HepG2 (cell line): ENCODE measurements at regions not wholly inside any gene's neighbourhood (a gene's known extent, or its start where the extent isn't known, plus 50 kb on each side); places are given as distances from the start of the nearest gene placed in this dataset.

Source experiments
- ATAC-seq: fragments of 200-7000 bp; cut with Tn5 transposase; 3 replicates; pipeline ENCODE4 v1.9.1; 2020; ENCODE audit warnings: mild to moderate bottlenecking, moderate library complexity
- BruUV-seq: library from RNA; stranded (reverse); fragments of 400-500 nt; replicated peaks from 2 replicates; lab custom pipeline; 2021; lab: Mats Ljungman, UMichigan
- CTCF ChIA-PET: fragments of 300-600 bp; formaldehyde crosslinking; extraction: SDS; loops from one replicate; lab custom pipeline; 2021; ENCODE audit warnings: low total read pairs, inconsistent platforms, low intra/inter-chr PET ratio; lab: Yijun Ruan, JAX
- POLR2A ChIA-PET: fragments of 350-600 bp; sonication (Branson Sonifier 250); formaldehyde crosslinking; loops from one replicate; lab custom pipeline; 2020; ENCODE audit warnings: antibody characterized with exemption, inconsistent platforms; lab: Yijun Ruan, JAX
- DNase-seq: peaks from one replicate; pipeline ENCODE4 v3.0.0-alpha.2; 2015; ENCODE audit warnings: low spot score
- FAIRE-seq: peaks from 3 replicates; lab custom pipeline; 2011; peaks lifted over from hg19 to GRCh38; lab: Jason Lieb, UNC
- H2AFZ ChIP-seq: one replicate; pipeline ENCODE4 v1.6.1; 2011; ENCODE audit warnings: low read length, inconsistent platforms
- H3K27ac ChIP-seq: fragments of 300-600 bp; 3 replicates; pipeline ENCODE4 v1.8.0; 2011; ENCODE audit warnings: mixed run types, mild to moderate bottlenecking, mixed read lengths, low read length, inconsistent platforms; ENCODE audit not compliant: insufficient read depth; ENCODE audit errors: extremely low read length
- H3K27me3 ChIP-seq, 2 experiments: fragments of 200-600 bp in 1 of 2; 2 replicates in 1 of 2; 3 replicates in 1 of 2; pipeline versions ENCODE4 v1.6.0 to v1.8.0; 2011; ENCODE audit warnings: low read length in 2 of 2, mild to moderate bottlenecking in 2 of 2, moderate library complexity in 2 of 2, inconsistent platforms in 1 of 2; ENCODE audit not compliant: insufficient read depth in 2 of 2, control insufficient read depth in 1 of 2
- H3K36me3 ChIP-seq, 2 experiments: fragments of 200-600 bp in 1 of 2; replicated peaks in 1 of 2; 2 replicates in 1 of 2; 3 replicates in 1 of 2; pipeline versions ENCODE4 v1.5.1 to v1.8.0; 2011; ENCODE audit warnings: low read length in 2 of 2, inconsistent platforms in 1 of 2; ENCODE audit not compliant: insufficient read depth in 2 of 2, control insufficient read depth in 1 of 2
- H3K4me1 ChIP-seq: 2 replicates; pipeline ENCODE4 v1.5.1; 2012; ENCODE audit warnings: low read length, inconsistent platforms; ENCODE audit not compliant: insufficient read depth
- H3K4me2 ChIP-seq: 2 replicates; pipeline ENCODE4 v1.6.0; 2011; ENCODE audit warnings: low read depth, low read length, inconsistent platforms
- H3K4me3 ChIP-seq, 3 experiments: fragments of 200-600 bp in 1 of 3; sonication (generic), shearing (Covaris generic) in 1 of 3; replicated peaks in 1 of 3; 2 replicates each; pipeline ENCODE4 v1.5.1; 2011 to 2016; ENCODE audit warnings: low read length in 3 of 3, inconsistent platforms in 2 of 3, low read depth in 2 of 3, mild to moderate bottlenecking in 2 of 3, control low read depth in 1 of 3, mixed read lengths in 1 of 3; ENCODE audit not compliant: insufficient read depth in 1 of 3
- H3K79me2 ChIP-seq: one replicate; pipeline ENCODE4 v1.6.1; 2011; ENCODE audit warnings: low read length, inconsistent platforms; ENCODE audit not compliant: insufficient read depth
- H3K9ac ChIP-seq: 2 replicates; pipeline ENCODE4 v1.6.0; 2011; ENCODE audit warnings: mild to moderate bottlenecking, low read depth, low read length, inconsistent platforms; ENCODE audit not compliant: insufficient read depth
- H3K9me3 ChIP-seq: 2 replicates; pipeline ENCODE4 v1.5.1; 2012; ENCODE audit warnings: mild to moderate bottlenecking, low read length
- H4K20me1 ChIP-seq: 2 replicates; pipeline ENCODE4 v1.6.0; 2011; ENCODE audit warnings: inconsistent platforms, mild to moderate bottlenecking, low read length, moderate library complexity; ENCODE audit not compliant: insufficient read depth
- CHCHD3 ChIP-seq: sonication (generic); formaldehyde crosslinking; IDR thresholded peaks from 2 replicates; pipeline ENCODE4 v1.8.0; 2022; ENCODE audit warnings: mild to moderate bottlenecking, missing genetic modification reagents, moderate library complexity
- KDM1A ChIP-seq: IDR thresholded peaks from 2 replicates; pipeline ENCODE4 v1.6.1; 2016; ENCODE audit warnings: missing compliant biosample characterization
- MAFF ChIP-seq: IDR thresholded peaks from 2 replicates; pipeline ENCODE4 v1.6.1; 2011; ENCODE audit warnings: low read depth, low read length, improper control_type of control experiment
- NFIB ChIP-seq: sonication (generic); formaldehyde crosslinking; IDR thresholded peaks from 2 replicates; pipeline ENCODE4 v1.9.0; 2021; ENCODE audit warnings: missing genetic modification reagents, mild to moderate bottlenecking, borderline replicate concordance
- POLR2AphosphoS2 ChIP-seq: IDR thresholded peaks from 2 replicates; pipeline ENCODE4 v1.6.1; 2011; ENCODE audit warnings: low read depth, low read length, improper control_type of control experiment
- POLR2AphosphoS5 ChIP-seq: IDR thresholded peaks from 2 replicates; pipeline ENCODE4 v1.6.1; 2012; ENCODE audit warnings: low read depth, low read length
- SAP130 ChIP-seq: IDR thresholded peaks from 2 replicates; pipeline ENCODE4 v1.6.1; 2016; ENCODE audit warnings: low read depth
- SIN3B ChIP-seq: fragments of 150-350 bp; IDR thresholded peaks from 2 replicates; pipeline ENCODE4 v1.6.1; 2014; ENCODE audit warnings: low read length
- TCF7 ChIP-seq: sonication (generic); IDR thresholded peaks from 2 replicates; pipeline ENCODE4 v1.6.1; 2016; ENCODE audit warnings: antibody characterized with exemption, low read depth
- TCF7L2 ChIP-seq: IDR thresholded peaks from 2 replicates; pipeline ENCODE4 v1.6.1; 2011; ENCODE audit warnings: mild to moderate bottlenecking, low read depth, low read length, moderate library complexity
- ZNF431 ChIP-seq: sonication (generic); formaldehyde crosslinking; IDR thresholded peaks from 2 replicates; pipeline ENCODE4 v1.9.0; 2022; ENCODE audit warnings: missing genetic modification reagents, low read depth, mild to moderate bottlenecking, borderline replicate concordance
- ZNF879 ChIP-seq: sonication (generic); formaldehyde crosslinking; IDR thresholded peaks from 2 replicates; pipeline ENCODE4 v1.8.1; 2023; ENCODE audit warnings: missing genetic modification reagents
- WGBS: methylation state at CpG from one replicate; pipeline ENCODE4 v1.1.6; 2017; ENCODE audit warnings: low lambda C conversion rate; 5-methylcytosine and 5-hydroxymethylcytosine counted together
- in situ Hi-C: cut with HindIII; loops from 2 replicates; pipeline ENCODE4 v1.10.0; 2017; ENCODE audit warnings: low pct_unique_long_range_greater_than_20kb; ENCODE audit not compliant: extremely low pct_ligation_motif_present
- intact Hi-C: fragments of 100-400 bp; cut with micrococcal nuclease; formaldehyde crosslinking; loops from one replicate; pipeline ENCODE4 v1.10.0; 2022; ENCODE audit not compliant: unreplicated experiment
- TF ChIP-seq, protein P1 (sequence below): sonication (generic); formaldehyde crosslinking; IDR thresholded peaks from 2 replicates; pipeline ENCODE4 v1.8.1; 2022; ENCODE audit warnings: low read depth, mild to moderate bottlenecking, missing genetic modification reagents
- TF ChIP-seq, protein P2 (sequence below): sonication (generic); formaldehyde crosslinking; IDR thresholded peaks from 2 replicates; pipeline ENCODE4 v1.4.0; 2020; ENCODE audit warnings: missing genetic modification reagents
- TF ChIP-seq, protein P3 (sequence below): sonication (generic); formaldehyde crosslinking; IDR thresholded peaks from 2 replicates; pipeline ENCODE4 v1.5.0; 2020; ENCODE audit warnings: missing genetic modification reagents
- TF ChIP-seq, protein P4 (sequence below): sonication (generic); formaldehyde crosslinking; IDR thresholded peaks from 2 replicates; pipeline ENCODE4 v1.9.0; 2021; ENCODE audit warnings: missing genetic modification reagents, borderline replicate concordance

DNA sequence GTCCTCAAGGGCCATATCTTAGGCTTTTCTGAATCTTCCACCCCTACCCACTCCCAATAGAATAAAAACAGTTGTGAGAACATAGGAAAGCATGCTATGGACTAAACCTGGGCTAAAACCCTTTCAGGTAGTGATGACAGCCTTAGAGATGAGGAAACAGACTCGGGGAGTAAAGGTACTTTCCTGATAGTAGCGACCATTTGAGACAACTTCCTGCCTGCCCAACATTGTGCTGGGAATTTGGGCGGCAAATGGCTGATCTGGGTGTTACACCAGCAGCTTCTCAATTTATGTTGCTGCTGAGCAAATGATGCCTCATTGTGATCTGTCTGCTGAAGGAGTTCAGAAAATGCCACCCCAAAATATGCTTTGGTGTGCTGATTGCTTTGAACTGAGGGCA lies 66.6 kb downstream of the TMEM17 start:
- in situ Hi-C loops, result no loop called here
- no peak overlapping the region for H3K27ac ChIP-seq
- ATAC-seq, result no peak
- intact Hi-C loops, result no loop called here
- H3K79me2 ChIP-seq, result no peaks in the 10 kb centered on the region
- WGBS, result 37% methylated on average over 3 of the region's 3 CpGs
- CTCF ChIA-PET, result no interaction called here
- FAIRE-seq, result no peak
- no peak for DNase-seq
- BruUV-seq, result no TSS peak
- no peaks in the 10 kb centered on the region for H4K20me1 ChIP-seq
- POLR2A ChIA-PET, result no interaction called here
- H3K4me3 ChIP-seq, result no peak overlapping the region
- peaks cover 8 to 26% of the 10 kb centered on the region in 2 experiments; a peak in 3 of 5 replicates for H3K27me3 ChIP-seq
- H3K9me3 ChIP-seq, result no peaks in the 10 kb centered on the region
- no peak overlapping the region for H2AFZ ChIP-seq
- H3K4me2 ChIP-seq, result no peak overlapping the region
- H3K9ac ChIP-seq, result no peak overlapping the region
- no peaks in the 10 kb centered on the region for H3K36me3 ChIP-seq
- TF ChIP-seq, protein P1, sequence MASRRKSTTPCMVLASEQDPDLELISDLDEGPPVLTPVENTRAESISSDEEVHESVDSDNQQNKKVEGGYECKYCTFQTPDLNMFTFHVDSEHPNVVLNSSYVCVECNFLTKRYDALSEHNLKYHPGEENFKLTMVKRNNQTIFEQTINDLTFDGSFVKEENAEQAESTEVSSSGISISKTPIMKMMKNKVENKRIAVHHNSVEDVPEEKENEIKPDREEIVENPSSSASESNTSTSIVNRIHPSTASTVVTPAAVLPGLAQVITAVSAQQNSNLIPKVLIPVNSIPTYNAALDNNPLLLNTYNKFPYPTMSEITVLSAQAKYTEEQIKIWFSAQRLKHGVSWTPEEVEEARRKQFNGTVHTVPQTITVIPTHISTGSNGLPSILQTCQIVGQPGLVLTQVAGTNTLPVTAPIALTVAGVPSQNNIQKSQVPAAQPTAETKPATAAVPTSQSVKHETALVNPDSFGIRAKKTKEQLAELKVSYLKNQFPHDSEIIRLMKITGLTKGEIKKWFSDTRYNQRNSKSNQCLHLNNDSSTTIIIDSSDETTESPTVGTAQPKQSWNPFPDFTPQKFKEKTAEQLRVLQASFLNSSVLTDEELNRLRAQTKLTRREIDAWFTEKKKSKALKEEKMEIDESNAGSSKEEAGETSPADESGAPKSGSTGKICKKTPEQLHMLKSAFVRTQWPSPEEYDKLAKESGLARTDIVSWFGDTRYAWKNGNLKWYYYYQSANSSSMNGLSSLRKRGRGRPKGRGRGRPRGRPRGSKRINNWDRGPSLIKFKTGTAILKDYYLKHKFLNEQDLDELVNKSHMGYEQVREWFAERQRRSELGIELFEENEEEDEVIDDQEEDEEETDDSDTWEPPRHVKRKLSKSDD (CRISPR knock-in tag), result no peak
- TF ChIP-seq KDM1A (CRISPR knock-in tag) (no peak), ZNF879 (no peak), NFIB (CRISPR knock-in tag) (no peak), POLR2AphosphoS2 (no peak), SAP130 (CRISPR knock-in tag) (no peak), POLR2AphosphoS5 (no peak), TCF7L2 (no peak), CHCHD3 (CRISPR knock-in tag) (no peak), SIN3B (no peak), TCF7 (no peak), ZNF431 (CRISPR knock-in tag) (no peak), MAFF (no peak)
- TF ChIP-seq, protein P2, sequence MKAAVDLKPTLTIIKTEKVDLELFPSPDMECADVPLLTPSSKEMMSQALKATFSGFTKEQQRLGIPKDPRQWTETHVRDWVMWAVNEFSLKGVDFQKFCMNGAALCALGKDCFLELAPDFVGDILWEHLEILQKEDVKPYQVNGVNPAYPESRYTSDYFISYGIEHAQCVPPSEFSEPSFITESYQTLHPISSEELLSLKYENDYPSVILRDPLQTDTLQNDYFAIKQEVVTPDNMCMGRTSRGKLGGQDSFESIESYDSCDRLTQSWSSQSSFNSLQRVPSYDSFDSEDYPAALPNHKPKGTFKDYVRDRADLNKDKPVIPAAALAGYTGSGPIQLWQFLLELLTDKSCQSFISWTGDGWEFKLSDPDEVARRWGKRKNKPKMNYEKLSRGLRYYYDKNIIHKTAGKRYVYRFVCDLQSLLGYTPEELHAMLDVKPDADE, result no peak
- TF ChIP-seq, protein P3, sequence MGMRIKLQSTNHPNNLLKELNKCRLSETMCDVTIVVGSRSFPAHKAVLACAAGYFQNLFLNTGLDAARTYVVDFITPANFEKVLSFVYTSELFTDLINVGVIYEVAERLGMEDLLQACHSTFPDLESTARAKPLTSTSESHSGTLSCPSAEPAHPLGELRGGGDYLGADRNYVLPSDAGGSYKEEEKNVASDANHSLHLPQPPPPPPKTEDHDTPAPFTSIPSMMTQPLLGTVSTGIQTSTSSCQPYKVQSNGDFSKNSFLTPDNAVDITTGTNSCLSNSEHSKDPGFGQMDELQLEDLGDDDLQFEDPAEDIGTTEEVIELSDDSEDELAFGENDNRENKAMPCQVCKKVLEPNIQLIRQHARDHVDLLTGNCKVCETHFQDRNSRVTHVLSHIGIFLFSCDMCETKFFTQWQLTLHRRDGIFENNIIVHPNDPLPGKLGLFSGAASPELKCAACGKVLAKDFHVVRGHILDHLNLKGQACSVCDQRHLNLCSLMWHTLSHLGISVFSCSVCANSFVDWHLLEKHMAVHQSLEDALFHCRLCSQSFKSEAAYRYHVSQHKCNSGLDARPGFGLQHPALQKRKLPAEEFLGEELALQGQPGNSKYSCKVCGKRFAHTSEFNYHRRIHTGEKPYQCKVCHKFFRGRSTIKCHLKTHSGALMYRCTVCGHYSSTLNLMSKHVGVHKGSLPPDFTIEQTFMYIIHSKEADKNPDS (CRISPR knock-in tag), result no peak
- TF ChIP-seq, protein P4, sequence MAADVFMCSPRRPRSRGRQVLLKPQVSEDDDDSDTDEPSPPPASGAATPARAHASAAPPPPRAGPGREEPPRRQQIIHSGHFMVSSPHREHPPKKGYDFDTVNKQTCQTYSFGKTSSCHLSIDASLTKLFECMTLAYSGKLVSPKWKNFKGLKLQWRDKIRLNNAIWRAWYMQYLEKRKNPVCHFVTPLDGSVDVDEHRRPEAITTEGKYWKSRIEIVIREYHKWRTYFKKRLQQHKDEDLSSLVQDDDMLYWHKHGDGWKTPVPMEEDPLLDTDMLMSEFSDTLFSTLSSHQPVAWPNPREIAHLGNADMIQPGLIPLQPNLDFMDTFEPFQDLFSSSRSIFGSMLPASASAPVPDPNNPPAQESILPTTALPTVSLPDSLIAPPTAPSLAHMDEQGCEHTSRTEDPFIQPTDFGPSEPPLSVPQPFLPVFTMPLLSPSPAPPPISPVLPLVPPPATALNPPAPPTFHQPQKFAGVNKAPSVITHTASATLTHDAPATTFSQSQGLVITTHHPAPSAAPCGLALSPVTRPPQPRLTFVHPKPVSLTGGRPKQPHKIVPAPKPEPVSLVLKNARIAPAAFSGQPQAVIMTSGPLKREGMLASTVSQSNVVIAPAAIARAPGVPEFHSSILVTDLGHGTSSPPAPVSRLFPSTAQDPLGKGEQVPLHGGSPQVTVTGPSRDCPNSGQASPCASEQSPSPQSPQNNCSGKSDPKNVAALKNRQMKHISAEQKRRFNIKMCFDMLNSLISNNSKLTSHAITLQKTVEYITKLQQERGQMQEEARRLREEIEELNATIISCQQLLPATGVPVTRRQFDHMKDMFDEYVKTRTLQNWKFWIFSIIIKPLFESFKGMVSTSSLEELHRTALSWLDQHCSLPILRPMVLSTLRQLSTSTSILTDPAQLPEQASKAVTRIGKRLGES (CRISPR knock-in tag), result no peak
- TF ChIP-seq, all 625 proteins: peak for 0
- no peaks in the 10 kb centered on the region for H3K4me1 ChIP-seq
